SK-N-MC (cell line): ENCODE measurements at regions not wholly inside any gene's neighbourhood (a gene's known extent, or its start where the extent isn't known, plus 50 kb on each side); places are given as distances from the start of the nearest gene placed in this dataset.

ENCODE experiments used
- EZH2 ChIP-seq: fragments of 200-600 bp; sonication (generic); IDR thresholded peaks from one replicate; pipeline ENCODE4 v1.6.1; 2017; ENCODE audit warnings: antibody characterized with exemption
- FOXP2 ChIP-seq: optimal IDR thresholded peaks from 2 replicates; pipeline ENCODE3; 2011; ENCODE audit warnings: mild to moderate bottlenecking, moderate library complexity; ENCODE audit not compliant: insufficient read depth; ENCODE audit errors: extremely low read length, control extremely low read depth
- POLR2AphosphoS5 ChIP-seq: IDR thresholded peaks from 2 replicates; pipeline ENCODE4 v1.6.1; 2012; ENCODE audit warnings: mild to moderate bottlenecking, low read depth, low read length, borderline replicate concordance

GRCh38 chr12:127750076-127750840 lies 516.7 kb upstream of the TMEM132C start:
- TF ChIP-seq EZH2 (no peak), POLR2AphosphoS5 (no peak), FOXP2 (no peak)
